LoVo (cell line): ENCODE measurements at regions not wholly inside any gene's neighbourhood (a gene's known extent, or its start where the extent isn't known, plus 50 kb on each side); places are given as distances from the start of the nearest gene placed in this dataset.
"Not testable (repeated sequence)": the region's sequence is repeated elsewhere in the genome, so short reads cannot be mapped to it uniquely, and the experiment has no call there.

Source experiments
- DNase-seq: peaks from one replicate; pipeline ENCODE4 v3.0.0-alpha.2; 2016; ENCODE audit warnings: low spot score

GRCh38 chr11:134944131-134944530 is 532.1 kb upstream of the B3GAT1 start:
- DNase-seq, result no peak

DNA sequence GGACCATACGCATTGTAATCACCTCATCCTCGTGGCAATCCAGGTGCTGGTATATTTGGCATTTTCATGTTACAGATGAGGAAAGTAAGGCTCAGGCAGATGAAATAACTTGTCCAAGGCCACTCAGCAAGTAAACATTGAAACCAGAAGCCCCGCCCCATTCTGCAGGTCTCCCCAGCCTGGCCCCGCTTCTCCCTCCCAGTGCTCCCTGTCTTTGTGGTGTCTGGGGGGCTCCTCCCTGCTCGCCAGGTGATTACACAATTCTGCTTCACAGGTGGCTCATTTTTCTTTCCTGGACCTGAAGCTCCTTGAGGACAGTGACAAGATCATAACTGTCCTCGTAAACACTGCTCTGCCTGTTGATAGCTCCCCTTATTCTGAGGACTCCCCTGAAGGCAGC is 531.5 kb upstream of the B3GAT1 start:
- DNase-seq, result no peak

DNA sequence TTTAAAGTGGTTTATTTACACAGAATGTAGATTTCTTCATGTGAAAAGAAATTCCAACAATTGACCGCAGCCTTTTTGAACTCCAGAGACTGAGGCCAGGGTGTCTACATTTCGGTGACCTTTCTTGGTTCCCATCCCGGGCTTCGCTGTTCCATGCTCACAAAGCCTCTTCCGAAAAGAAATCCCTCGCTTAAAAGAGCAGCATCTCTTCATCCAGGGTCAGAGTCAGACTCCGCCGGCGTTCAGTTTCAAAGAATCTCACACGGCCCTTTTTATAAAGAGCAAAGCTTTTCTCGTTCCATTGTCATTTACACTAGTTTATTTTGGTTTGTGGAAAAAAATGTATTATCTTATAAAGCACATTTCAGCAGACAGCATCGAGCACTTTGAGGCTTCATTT is 530.6 kb upstream of the B3GAT1 start:
- DNase-seq, result no peak

DNA sequence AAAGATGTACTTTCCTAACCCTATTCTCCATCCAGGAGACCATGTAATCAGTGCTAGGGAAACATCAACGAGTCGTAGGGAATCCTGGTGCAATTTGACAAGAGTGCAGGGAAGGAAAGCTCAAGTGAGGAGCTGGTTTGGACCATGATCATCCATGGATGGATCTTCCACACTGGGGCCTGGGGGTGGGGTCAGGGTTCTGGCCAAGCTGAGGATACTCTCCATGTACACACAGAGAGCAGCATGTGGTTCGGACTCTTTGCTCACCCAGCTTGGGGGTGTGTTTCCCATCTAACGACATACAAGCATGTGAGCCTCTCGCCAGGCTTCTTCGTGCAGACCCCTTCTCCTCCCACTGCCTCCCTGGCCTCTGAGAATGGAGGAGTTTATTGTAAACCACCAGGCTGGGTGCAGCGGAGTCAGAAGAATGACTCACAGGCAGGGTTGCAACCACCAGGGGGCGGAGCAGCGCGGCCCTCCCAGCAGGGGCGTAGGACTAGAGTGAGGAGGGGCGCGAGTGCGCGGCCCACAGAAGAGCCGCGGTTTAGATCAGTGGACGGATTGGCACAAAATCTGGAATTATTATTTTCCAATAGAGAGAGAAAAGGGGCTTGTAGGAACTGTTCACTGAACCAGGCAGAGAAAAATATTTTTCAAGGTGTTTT is 530.0 kb upstream of the B3GAT1 start:
- not testable (repeated sequence) for DNase-seq

GRCh38 chr11:134941326-134941725 is 529.3 kb upstream of the B3GAT1 start:
- DNase-seq, result no peak

DNA sequence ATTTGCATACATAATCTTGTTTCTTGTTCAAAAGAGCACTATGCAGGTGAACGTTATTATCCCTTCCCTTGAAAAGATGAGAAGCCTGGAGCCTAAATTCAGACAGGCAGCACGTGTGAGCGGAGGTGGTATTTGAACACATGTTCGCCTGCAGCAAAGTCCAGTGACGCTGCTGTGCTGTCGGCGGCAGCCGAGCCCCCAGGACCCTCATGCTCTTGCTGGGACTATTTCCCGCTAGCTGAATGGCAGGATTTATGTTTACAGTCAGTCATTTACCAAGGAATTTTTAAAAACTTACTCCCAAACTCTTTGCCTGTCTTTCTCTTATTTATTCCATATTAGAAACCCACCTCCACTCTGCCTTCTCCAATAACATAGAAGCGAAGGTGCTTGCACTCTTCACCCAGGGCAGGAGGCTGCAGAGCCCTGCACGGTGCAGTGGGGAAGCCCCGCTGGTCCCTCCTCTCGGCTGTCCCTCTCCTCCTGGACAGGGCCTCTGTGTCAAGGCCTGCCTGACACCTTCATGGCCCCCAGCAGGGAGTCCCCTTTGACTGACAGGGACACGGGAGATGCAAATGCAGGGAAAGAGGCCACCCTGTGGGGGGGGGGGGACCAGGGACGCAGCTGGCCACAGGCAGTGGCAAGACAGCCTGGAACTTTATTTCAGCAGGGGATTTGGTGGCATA is 528.5 kb upstream of the B3GAT1 start:
- no peak for DNase-seq

DNA sequence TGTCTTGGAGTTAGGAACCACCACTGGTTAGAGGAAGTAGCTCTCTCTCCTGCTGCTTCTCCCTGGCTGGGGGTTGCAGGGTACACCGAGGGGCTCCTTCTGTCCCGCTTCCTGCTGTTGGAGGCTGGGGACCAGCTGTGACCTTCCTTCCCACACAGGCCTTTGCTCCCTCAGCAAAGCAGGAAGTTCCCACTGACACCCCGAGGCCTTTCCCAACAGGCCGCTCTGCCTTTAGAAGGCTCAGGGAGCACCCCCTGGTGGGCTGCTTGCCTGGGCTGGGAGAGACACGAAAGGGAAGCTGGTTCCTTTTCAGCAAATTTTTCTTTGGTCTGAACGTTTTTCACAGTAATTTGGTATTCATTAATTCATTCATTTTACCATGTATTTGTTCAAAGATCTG is 527.9 kb upstream of the B3GAT1 start:
- no peak for DNase-seq

- no peak for DNase-seq
These were observed 527.0 kb upstream of the B3GAT1 start for GRCh38 chr11:134939031-134939430.

GRCh38 chr11:134938212-134938611 is 526.2 kb upstream of the B3GAT1 start:
- no peak for DNase-seq

- DNase-seq, result not testable (repeated sequence)
These were observed 525.2 kb upstream of the B3GAT1 start for GRCh38 chr11:134937193-134937592.

DNA sequence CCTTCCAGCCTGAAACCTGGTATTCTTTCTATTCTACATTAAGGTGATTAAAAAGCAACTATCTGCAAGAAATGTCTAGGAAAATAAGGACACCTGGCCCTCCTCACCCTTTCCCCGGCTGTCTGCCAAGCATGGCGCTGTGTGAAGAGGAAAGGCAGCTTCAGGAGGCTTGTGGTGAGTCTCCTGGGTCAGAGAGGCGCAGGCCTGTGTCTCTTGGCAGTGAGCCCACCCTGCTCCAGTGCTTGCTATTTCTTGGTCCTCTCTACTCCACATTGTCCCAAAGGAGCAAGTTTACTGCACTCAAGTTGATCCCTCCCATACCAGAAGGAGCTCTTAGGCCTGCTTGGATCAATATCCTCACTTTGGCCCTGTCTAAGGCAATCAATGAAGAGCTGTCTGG is 520.7 kb upstream of the B3GAT1 start:
- DNase-seq, result no peak

DNA sequence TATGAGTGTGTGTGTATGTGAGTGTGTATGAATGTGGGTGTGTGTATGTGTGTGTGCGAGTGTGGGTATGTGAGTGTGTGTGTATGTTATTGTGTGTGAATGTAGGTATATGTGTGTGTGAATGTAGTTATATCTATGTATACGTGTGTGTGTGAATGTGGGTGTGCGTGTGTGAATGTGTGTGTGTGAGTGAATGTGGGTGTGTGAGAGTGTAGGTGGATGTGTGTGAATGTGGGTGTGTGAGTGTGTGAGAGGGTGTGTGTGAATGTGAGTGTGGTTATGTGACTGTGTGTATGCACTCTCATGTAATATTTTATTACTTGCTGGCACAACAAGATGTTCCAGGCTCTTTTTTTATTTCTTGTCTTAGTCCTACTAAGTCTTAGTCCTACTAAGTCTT is 513.4 kb upstream of the B3GAT1 start:
- DNase-seq, result no peak

DNA sequence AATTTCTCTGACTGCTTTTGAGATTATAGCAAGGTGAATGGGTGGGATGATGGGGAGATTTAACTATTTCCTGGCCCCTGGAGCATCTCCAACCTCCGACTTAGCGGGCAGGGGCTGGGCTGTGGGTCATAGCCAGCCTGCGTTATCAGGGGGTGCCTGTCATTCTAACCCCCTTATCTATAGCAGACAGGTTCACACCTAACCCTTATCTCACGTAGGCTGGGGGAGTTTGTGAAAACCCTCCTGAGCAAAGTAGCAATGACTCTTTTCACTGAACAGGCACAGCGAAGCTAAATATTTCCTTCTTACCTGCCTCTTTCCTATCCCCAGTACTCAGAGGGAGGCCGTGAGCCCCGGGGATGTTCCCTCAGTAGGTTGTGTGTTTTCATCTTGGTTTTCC is 511.4 kb upstream of the B3GAT1 start:
- DNase-seq, result no peak

DNA sequence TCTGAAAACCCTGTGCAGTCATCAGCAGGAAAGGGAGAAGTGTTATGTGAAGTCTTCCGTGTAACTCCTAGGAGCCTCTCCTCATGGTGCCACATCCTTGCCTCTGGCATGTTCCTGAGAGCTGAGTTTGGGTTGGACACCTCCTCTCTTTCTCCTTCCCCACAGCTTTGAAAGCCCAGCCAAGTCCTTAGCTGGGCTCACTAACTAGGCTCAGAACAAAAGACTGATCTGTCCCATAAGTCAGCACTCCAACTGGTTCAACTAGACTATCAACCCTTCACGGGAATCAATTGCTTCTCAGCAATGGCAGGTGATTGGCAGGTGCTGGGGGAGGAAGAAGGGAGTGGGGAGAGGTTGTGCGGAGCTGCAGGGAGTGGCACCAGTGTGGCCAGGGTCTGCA is 509.9 kb upstream of the B3GAT1 start:
- DNase-seq, result no peak

GRCh38 chr11:134920851-134921608 is 509.0 kb upstream of the B3GAT1 start:
- DNase-seq, result no peak

- DNase-seq, result no peak
These were observed 504.6 kb upstream of the B3GAT1 start for GRCh38 chr11:134916421-134917213.

GRCh38 chr11:134915881-134916280 is 503.8 kb upstream of the B3GAT1 start:
- DNase-seq, result no peak

DNA sequence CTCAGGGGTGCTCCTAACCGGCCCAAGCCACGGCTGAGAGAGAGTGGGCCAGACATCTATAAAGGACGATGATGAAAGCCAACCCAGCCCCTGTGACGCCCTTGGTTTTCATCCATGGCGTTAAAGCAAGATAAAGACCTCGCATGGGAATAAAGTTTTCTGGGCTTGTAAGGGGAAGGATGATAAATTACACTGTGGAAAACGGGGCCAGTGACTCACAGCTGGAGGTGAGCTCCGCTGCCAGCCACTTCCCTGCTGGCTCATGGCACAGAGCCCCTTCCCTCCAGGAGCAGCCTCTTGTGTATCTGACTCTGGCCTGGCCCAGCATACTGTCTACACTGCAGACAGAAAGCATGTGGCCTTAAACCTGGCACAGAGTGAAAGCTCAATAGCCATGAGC is 503.2 kb upstream of the B3GAT1 start:
- DNase-seq, result no peak

GRCh38 chr11:134913999-134914590 is 502.1 kb upstream of the B3GAT1 start:
- no peak for DNase-seq

- DNase-seq, result no peak
These were observed 501.3 kb upstream of the B3GAT1 start for GRCh38 chr11:134913391-134913790.

GRCh38 chr11:134911514-134912180 is 499.6 kb upstream of the B3GAT1 start:
- DNase-seq, result no peak
